ENCODE measurements at regions not wholly inside any gene's neighbourhood (a gene's known extent, or its start where the extent isn't known, plus 50 kb on each side); places are given as distances from the start of the nearest gene placed in this dataset.

DNA sequence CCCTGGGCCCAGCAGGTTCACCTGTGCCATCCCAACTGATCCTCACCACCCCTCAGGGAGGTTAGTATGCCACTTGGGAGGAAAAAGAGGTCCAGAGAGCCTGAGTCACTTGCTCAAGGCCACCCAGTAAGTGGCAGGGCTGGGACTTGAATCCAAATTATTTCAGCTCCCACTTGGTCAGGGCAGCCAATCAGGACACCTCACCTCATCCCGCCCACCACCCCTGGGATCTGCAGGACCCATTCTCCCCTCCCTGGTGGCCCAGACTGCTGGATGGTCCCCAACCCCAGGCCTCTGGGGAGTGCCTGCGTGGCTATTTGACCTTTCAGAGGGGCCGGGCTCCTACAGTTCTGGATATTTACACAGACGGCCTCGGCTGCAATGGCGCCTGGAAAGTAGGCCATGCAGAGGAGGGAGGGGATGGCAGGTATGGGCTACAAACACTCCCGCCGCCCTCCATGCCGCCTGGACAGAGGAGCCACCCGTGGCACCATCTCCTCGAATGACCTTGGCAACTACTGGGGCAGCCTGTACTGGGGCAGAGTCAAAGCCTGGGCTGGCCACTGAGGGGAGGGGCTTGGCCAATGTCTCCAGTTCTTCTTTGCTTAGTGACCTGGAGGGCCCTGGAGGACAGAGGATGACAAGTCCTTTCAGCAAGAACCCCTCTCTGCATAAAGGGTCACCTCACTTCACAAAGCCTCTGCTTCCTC is 153.6 kb upstream of the LINGO1 start:
- no peak for DNase-seq

- DNase-seq: no peak
Measured at GRCh38 chr15:77784361-77785292, 151.9 kb upstream of the LINGO1 start.

DNA sequence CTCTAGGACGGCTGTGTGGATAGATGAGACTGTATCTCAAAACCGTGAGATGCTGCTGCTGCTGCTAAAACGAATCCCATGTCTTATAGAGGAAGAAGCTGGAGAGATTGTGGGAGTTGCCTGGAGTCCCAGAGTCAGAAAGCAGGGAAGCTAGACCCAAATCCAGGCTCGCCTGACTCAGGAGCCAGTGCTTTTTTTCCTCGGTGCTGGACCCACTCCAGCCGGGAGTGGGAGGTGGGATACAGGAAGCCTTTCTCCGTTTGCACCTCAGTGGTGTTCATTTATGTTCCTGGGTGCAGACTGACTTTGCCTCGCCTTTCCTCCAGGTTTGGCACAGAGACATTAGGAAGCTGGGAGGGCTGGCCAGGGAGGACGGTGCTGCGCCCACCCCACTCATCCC is 150.9 kb upstream of the LINGO1 start:
- peak; percentile 67 for DNase-seq

GRCh38 chr15:77782691-77783090 is 150.0 kb upstream of the LINGO1 start:
- DNase-seq: no peak

DNA sequence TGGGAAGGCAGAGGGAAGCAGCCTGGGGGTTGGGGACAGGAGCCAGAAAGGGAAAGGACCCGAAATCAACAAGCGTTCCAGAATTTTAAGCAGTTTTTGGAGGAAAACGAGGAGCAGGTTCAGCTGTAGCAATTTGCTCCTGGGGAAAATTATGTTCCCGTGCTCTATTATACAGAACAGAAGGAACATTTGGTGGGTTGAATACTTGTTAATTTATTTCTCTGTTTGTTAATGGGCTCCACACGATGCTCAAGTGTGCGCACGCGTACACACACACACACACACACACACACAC is 149.2 kb upstream of the LINGO1 start:
- no peak for DNase-seq

DNA sequence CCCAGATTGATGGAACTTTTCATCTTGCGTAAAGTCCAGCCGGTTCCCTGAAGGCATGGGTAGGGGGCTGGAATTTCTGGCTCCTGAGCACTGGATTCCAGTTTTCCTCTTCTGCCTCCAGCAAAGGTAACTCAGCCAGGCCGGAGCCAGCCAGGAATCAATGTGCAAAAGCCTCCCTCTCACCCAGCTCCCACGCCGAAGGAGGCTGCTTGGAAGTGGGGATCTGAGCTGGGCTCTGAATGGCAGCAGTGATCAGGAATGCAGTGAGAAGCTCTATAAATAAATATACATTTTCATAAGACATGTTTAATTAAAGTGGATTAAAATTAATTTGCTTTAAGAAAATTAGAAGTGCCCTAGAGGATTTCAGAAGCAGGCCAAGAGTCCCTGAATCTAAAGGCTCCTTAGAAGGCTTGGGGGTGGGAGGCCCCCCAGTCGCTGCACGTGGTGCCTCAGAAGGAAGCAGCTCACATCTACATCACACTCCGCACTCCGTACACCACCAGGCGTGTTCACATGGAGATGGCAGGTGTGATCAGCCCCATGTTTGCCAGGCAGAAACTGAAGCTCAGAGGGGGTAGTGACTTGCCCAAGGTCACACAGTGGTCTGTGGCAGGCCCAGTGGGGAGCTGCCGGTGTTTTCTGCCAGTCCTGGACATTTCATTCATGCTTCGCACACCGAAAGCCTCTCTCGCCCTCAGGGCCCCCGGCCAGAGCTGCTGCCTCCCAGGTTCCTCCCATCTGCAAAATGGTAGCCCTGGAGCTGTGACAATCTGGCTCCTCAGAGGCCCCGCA is 148.6 kb upstream of the LINGO1 start:
- peak; percentile 45 for DNase-seq

DNA sequence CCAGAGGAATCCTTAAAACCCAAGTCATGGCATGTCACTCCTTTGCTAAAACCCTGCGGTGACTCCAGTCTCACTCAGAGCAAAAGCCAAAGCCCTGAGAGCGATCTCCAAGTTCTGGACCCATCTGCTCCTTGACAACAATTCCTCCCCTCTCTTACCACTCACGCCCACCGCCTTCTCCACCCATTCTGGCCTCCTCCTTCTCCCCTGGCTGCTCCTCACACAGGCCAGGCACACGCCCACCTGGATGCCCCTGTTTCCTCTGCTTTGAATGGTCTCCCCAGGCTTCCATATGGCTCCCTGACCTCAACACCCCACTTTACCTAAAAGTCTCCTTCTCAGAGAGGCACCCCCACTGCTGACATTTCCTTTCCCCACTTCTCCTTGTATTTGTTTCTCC is 146.1 kb upstream of the LINGO1 start:
- DNase-seq: no peak

DNA sequence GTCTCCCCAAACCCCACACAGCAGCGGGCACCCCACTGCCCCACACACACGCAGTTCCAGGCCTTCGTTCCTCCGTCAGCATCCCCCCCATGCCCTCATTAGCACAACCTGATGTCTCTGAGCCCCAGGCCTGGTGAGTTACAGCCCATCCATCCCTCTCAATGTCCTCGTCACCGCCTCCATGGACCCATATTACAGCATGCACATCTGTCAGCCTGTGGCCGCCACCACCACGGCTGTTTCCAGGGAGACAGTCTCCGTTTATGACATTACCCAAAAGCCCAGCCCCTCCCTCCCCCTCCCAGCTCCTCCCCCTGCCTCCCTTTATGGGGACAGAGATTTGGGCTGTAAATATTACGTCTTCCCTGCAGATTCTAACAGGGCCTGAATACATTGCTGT is 143.1 kb upstream of the LINGO1 start:
- no peak for DNase-seq

GRCh38 chr15:77775373-77775772 is 142.7 kb upstream of the LINGO1 start:
- no peak for DNase-seq

DNA sequence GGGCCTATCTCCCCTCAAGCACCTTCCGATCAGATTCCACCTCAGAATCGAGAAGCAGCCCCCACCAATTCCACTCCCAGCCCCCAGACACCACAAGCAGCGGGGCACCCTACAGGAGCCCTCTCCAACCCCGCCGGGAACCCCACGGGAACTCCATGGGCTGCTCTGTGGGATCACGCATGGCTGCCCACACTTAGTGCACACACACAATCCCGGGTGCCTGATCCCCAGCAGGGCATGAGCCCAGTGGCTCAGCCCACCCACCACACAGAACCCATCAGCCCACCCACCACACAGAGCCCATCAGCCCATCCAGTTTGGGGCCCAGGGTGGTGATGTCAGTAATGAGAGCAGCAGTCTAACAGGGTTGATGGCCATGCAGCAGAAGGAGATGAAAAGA is 141.6 kb upstream of the LINGO1 start:
- DNase-seq: no peak

- no peak for DNase-seq
Measured at GRCh38 chr15:77773903-77774302, 141.2 kb upstream of the LINGO1 start.

GRCh38 chr15:77772641-77773402 is 140.1 kb upstream of the LINGO1 start:
- DNase-seq: no peak

DNA sequence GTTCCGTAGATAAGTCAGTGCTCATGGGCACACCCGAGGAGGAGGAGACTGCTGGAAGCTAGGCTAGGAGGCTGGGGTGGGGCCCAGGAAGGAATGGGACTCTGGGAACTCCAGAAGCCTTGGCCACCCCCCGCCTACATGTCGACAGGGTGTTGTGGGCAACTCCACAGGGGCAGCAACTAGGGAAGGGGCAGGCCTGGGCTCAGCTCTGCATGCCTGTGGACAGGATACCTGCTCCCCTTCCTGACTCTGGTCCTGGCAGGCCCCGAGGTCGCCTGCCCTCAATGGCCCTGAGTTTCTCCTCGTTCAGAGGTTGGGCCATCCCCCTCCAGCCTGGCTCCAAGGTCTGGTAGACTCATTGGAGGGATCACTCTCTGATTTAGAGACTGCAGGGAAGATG is 138.9 kb upstream of the LINGO1 start:
- DNase-seq: no peak

- DNase-seq: no peak
Measured at GRCh38 chr15:77769700-77770099, 137.0 kb upstream of the LINGO1 start.

- DNase-seq: no peak
Measured at GRCh38 chr15:77768521-77769078, 135.9 kb upstream of the LINGO1 start.

GRCh38 chr15:77768107-77768506 is 135.4 kb upstream of the LINGO1 start:
- no peak for DNase-seq

- no peak for DNase-seq
Measured at GRCh38 chr15:77764095-77764494, 131.4 kb upstream of the LINGO1 start.

DNA sequence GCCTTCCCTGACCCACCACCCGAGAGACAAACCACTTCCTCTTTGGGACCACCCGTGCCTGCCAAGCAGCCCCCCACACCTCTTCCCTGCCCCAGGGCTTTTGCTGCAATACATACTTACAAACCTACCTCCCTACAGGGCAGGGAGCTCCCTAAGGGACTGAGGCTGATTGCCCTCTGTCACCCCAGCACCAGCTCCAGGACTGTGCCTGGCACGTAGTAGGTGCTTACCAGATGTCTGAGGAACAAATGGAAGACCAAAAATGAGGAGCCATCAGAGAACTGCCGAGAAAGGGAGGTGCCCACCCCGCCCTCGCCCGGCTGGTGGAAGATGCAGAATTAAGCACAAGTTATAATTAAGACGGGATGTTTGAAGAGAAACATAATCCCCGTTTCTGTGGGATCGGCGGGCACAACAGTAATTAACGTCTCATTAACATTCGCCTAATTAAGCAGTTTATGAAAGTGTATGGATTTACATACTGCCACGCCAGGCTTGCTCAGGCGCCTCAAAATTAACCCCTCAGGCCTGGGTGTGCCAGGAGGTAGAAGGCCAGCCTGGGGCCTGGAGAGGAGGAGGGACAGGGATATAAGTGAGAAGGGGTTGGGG is 130.1 kb upstream of the LINGO1 start:
- DNase-seq: no peak

- DNase-seq: peak; percentile 41
Measured at GRCh38 chr15:77759896-77760592, 127.3 kb upstream of the LINGO1 start.

DNA sequence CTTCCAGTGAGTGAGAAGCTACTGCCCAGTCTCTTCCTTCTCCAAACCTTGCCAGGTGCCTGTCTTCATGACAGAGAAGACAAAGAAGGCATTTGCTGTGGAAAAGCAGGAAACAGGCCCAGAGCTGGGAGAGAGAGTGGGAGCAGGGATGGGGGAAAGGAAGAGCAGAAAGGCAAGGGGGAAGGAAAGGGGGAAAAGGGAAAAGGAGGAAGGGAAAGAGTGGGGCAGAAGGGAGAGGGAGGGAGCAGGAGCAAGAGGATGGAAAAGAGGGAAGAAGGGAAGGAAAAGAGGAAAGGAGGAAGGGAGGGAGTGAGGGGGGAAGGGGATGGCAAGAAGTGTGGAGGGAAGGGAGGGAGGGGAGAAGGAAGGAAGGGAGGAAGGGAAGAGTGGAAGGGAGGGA is 121.2 kb upstream of the LINGO1 start:
- no peak for DNase-seq

Measured in occipital lobe (tissue), 1 donor.